ENCODE measurements at regions not wholly inside any gene's neighbourhood (a gene's known extent, or its start where the extent isn't known, plus 50 kb on each side); places are given as distances from the start of the nearest gene placed in this dataset.
"Not testable (repeated sequence)": the region's sequence is repeated elsewhere in the genome, so short reads cannot be mapped to it uniquely, and the experiment has no call there.

DNA sequence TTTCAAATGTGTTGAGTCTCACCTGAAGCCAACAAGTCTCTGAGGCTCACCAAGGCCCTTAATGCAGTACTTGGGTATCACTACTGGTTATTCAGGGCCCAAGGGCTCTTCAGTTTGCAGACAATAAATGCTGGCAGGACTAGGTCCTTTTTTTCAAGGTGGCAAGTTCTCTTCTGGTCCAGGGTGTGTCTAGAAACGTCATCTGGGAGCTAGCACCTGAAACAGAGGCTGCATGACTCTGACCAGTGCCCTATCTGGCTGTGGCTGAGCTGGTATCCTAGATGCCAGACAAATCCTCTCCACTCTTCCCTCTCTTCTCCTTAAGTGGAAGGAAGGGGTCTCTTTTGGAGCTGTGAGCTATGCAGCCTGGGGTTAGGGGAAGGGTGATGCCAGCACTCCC, 276.8 kb downstream of the PYDC2 start:
- H3K27ac ChIP-seq (replicated peaks): no peak overlapping the region
- TF ChIP-seq GABPA (IDR thresholded peaks at IDR 0.05; ENCODE audit: low read depth) (no peak), POLR2AphosphoS5 (IDR thresholded peaks at IDR 0.05; ENCODE audit: low read depth) (no peak), SPI1 (IDR thresholded peaks at IDR 0.05; ENCODE audit: borderline replicate concordance, low read depth) (no peak)
- TF ChIP-seq, protein P1, sequence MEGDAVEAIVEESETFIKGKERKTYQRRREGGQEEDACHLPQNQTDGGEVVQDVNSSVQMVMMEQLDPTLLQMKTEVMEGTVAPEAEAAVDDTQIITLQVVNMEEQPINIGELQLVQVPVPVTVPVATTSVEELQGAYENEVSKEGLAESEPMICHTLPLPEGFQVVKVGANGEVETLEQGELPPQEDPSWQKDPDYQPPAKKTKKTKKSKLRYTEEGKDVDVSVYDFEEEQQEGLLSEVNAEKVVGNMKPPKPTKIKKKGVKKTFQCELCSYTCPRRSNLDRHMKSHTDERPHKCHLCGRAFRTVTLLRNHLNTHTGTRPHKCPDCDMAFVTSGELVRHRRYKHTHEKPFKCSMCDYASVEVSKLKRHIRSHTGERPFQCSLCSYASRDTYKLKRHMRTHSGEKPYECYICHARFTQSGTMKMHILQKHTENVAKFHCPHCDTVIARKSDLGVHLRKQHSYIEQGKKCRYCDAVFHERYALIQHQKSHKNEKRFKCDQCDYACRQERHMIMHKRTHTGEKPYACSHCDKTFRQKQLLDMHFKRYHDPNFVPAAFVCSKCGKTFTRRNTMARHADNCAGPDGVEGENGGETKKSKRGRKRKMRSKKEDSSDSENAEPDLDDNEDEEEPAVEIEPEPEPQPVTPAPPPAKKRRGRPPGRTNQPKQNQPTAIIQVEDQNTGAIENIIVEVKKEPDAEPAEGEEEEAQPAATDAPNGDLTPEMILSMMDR (IDR thresholded peaks at IDR 0.05; ENCODE audit: insufficient read depth, low read length): no peak
- TF ChIP-seq, protein P2, sequence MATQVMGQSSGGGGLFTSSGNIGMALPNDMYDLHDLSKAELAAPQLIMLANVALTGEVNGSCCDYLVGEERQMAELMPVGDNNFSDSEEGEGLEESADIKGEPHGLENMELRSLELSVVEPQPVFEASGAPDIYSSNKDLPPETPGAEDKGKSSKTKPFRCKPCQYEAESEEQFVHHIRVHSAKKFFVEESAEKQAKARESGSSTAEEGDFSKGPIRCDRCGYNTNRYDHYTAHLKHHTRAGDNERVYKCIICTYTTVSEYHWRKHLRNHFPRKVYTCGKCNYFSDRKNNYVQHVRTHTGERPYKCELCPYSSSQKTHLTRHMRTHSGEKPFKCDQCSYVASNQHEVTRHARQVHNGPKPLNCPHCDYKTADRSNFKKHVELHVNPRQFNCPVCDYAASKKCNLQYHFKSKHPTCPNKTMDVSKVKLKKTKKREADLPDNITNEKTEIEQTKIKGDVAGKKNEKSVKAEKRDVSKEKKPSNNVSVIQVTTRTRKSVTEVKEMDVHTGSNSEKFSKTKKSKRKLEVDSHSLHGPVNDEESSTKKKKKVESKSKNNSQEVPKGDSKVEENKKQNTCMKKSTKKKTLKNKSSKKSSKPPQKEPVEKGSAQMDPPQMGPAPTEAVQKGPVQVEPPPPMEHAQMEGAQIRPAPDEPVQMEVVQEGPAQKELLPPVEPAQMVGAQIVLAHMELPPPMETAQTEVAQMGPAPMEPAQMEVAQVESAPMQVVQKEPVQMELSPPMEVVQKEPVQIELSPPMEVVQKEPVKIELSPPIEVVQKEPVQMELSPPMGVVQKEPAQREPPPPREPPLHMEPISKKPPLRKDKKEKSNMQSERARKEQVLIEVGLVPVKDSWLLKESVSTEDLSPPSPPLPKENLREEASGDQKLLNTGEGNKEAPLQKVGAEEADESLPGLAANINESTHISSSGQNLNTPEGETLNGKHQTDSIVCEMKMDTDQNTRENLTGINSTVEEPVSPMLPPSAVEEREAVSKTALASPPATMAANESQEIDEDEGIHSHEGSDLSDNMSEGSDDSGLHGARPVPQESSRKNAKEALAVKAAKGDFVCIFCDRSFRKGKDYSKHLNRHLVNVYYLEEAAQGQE (IDR thresholded peaks at IDR 0.05; ENCODE audit: insufficient replicate concordance, low read depth): no peak
- DNase-seq (ENCODE audit: low read depth in 1 of 2, low spot score in 1 of 2): no peak
- H3K4me3 ChIP-seq (replicated peaks; ENCODE audit: insufficient read depth, low read length): no peak overlapping the region
- H3K27me3 ChIP-seq (ENCODE audit: insufficient read depth, poor library complexity, severe bottlenecking): no peaks in the 10 kb centered on the region

DNA sequence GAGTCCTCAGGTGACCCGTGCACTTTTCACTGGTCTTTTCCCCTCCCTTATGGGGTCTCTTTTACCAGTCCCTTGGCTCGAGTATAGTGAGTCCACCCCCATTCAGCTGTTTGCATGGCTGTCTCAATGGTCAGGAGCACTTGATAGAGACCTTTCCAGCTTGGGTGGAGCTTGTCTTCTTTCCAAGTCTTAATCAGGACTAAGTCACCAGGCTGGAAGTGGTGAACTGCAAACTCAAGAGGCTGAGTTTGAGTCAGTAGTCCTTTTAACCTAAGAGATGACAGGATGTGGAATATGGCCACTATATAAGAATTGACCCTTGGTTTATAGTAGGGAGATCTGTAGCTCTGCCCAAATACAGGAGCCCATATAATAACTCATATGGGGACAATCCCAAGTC, 279.7 kb downstream of the PYDC2 start:
- no peak for DNase-seq (ENCODE audit: low read depth in 1 of 2, low spot score in 1 of 2)
- no peak overlapping the region for H3K27ac ChIP-seq (replicated peaks)
- no peaks in the 10 kb centered on the region for H3K27me3 ChIP-seq (ENCODE audit: insufficient read depth, poor library complexity, severe bottlenecking)
- no peak overlapping the region for H3K4me3 ChIP-seq (replicated peaks; ENCODE audit: insufficient read depth, low read length)
- TF ChIP-seq SPI1 (IDR thresholded peaks at IDR 0.05; ENCODE audit: borderline replicate concordance, low read depth) (no peak), POLR2AphosphoS5 (IDR thresholded peaks at IDR 0.05; ENCODE audit: low read depth) (no peak), GABPA (IDR thresholded peaks at IDR 0.05; ENCODE audit: low read depth) (no peak)
- TF ChIP-seq, protein P2 (IDR thresholded peaks at IDR 0.05; ENCODE audit: insufficient replicate concordance, low read depth): no peak
- TF ChIP-seq, protein P1 (IDR thresholded peaks at IDR 0.05; ENCODE audit: insufficient read depth, low read length): no peak

DNA sequence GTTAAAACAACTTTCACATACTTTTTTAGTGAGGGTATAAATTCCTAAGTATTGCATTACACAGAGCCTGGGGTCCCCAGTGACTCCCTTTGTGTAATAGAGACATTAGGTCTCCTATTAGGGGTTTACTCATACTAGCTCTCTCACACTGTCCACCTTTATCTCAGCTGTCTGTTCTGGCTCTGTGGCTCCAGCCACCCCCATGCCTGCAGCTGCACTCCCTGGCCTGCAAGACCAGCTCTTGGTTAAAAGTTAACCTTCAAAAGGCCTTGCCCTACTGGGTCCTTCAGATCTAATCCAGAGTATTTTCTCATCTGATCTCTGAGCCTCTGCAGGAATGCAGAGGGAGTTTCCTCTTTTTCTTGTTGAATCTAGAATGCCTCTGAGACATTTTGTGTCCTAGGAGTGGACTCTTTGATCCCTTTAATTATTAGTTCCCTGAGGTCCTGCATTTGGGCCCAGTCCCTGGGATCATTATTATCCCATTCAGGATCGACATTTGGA, 280.9 kb downstream of the PYDC2 start:
- H3K27me3 ChIP-seq (ENCODE audit: insufficient read depth, poor library complexity, severe bottlenecking); H3K27ac ChIP-seq (replicated peaks); H3K4me3 ChIP-seq (replicated peaks; ENCODE audit: insufficient read depth, low read length); DNase-seq (ENCODE audit: low read depth in 1 of 2, low spot score in 1 of 2): not testable (repeated sequence)

DNA sequence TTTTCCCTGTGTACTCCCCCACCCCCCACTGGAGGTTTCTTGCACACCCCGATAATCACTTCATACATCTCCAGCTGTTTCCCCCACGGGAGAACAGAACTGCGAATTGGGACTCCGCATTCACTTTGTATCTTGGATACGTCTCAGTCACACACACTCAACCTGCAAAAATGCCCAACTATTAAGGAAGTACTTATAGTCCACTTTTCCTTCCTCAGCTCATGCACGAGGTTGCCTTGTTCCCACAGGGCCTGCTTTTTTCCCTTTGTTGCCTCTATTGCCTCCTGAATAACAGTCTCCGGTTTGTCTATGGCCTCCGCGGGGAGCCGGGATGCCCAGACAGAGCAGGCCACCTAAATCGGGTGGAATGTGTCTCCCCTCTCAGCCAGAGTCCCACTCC, 282.3 kb downstream of the PYDC2 start:
- DNase-seq (ENCODE audit: low read depth in 1 of 2, low spot score in 1 of 2): no peak
- no peak overlapping the region for H3K27ac ChIP-seq (replicated peaks)
- TF ChIP-seq SPI1 (IDR thresholded peaks at IDR 0.05; ENCODE audit: borderline replicate concordance, low read depth) (no peak), GABPA (IDR thresholded peaks at IDR 0.05; ENCODE audit: low read depth) (no peak)
- TF ChIP-seq, protein P2 (IDR thresholded peaks at IDR 0.05; ENCODE audit: insufficient replicate concordance, low read depth): no peak
- TF ChIP-seq, protein P1 (IDR thresholded peaks at IDR 0.05; ENCODE audit: insufficient read depth, low read length): no peak
- H3K27me3 ChIP-seq (ENCODE audit: insufficient read depth, poor library complexity, severe bottlenecking): no peaks in the 10 kb centered on the region
- no peak overlapping the region for H3K4me3 ChIP-seq (replicated peaks; ENCODE audit: insufficient read depth, low read length)
